PFSK-1 (cell line): ENCODE measurements at regions not wholly inside any gene's neighbourhood (a gene's known extent, or its start where the extent isn't known, plus 50 kb on each side); places are given as distances from the start of the nearest gene placed in this dataset.

Experiments used
- FOXP2 ChIP-seq: optimal IDR thresholded peaks from 2 replicates; pipeline ENCODE3; 2011; ENCODE audit warnings: borderline replicate concordance, control low read depth, inconsistent platforms; ENCODE audit not compliant: insufficient read depth; ENCODE audit errors: extremely low read length, extremely low read depth
- POLR2AphosphoS5 ChIP-seq: IDR thresholded peaks from 2 replicates; pipeline ENCODE4 v1.6.1; 2012; ENCODE audit warnings: low read depth, mild to moderate bottlenecking, control low read depth, low read length, moderate library complexity
- SIN3A ChIP-seq: IDR thresholded peaks from 2 replicates; pipeline ENCODE4 v1.6.1; 2012; ENCODE audit warnings: mild to moderate bottlenecking, low read length, moderate library complexity, borderline replicate concordance; ENCODE audit not compliant: insufficient read depth
- TAF1 ChIP-seq: IDR thresholded peaks from 2 replicates; pipeline ENCODE4 v1.6.1; 2012; ENCODE audit warnings: low read length, control low read depth, borderline replicate concordance; ENCODE audit not compliant: insufficient read depth
- TF ChIP-seq, protein P1 (sequence below), 2 experiments: IDR thresholded peaks; 2 replicates each; pipeline versions ENCODE4 v1.6.1 to v1.8.0; 2011 to 2012; ENCODE audit warnings: low read depth in 2 of 2, low read length in 2 of 2, control low read depth in 1 of 2, inconsistent platforms in 1 of 2, mild to moderate bottlenecking in 1 of 2, moderate library complexity in 1 of 2; ENCODE audit not compliant: insufficient read depth in 1 of 2

- no peak for TF ChIP-seq TAF1
- no peak for TF ChIP-seq SIN3A
- no peak for TF ChIP-seq POLR2AphosphoS5
- no peak for TF ChIP-seq FOXP2
- TF ChIP-seq, protein P1, sequence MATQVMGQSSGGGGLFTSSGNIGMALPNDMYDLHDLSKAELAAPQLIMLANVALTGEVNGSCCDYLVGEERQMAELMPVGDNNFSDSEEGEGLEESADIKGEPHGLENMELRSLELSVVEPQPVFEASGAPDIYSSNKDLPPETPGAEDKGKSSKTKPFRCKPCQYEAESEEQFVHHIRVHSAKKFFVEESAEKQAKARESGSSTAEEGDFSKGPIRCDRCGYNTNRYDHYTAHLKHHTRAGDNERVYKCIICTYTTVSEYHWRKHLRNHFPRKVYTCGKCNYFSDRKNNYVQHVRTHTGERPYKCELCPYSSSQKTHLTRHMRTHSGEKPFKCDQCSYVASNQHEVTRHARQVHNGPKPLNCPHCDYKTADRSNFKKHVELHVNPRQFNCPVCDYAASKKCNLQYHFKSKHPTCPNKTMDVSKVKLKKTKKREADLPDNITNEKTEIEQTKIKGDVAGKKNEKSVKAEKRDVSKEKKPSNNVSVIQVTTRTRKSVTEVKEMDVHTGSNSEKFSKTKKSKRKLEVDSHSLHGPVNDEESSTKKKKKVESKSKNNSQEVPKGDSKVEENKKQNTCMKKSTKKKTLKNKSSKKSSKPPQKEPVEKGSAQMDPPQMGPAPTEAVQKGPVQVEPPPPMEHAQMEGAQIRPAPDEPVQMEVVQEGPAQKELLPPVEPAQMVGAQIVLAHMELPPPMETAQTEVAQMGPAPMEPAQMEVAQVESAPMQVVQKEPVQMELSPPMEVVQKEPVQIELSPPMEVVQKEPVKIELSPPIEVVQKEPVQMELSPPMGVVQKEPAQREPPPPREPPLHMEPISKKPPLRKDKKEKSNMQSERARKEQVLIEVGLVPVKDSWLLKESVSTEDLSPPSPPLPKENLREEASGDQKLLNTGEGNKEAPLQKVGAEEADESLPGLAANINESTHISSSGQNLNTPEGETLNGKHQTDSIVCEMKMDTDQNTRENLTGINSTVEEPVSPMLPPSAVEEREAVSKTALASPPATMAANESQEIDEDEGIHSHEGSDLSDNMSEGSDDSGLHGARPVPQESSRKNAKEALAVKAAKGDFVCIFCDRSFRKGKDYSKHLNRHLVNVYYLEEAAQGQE (IDR thresholded peaks at IDR 0.05; ENCODE audit: insufficient read depth in 1 of 2, low read depth in 2 of 2, low read length in 2 of 2): no peak
Measured at GRCh38 chr10:89875557-89875956, 174.2 kb downstream of the KIF20B start.

- TF ChIP-seq POLR2AphosphoS5: no peak
Measured at GRCh38 chr10:89879121-89879520, 177.7 kb downstream of the KIF20B start.

DNA sequence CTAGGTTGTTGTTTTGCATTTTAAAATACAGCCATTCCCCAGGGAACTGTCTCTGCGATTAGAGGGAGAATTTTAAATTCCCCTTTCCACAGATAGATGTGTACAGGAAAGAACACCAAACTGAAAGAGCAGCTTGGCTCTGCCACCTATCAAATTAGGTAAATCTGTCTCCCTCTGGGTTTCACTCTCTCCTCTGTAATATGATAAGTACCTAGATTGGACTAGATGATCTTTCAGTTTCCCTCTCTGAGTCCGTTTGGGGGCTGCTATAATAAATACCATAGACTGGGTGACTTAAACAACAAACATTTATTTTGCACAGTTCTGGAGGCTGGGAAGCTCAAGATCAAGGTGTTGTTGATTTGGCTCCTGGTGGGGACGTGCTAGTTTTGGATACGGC, 186.0 kb downstream of the KIF20B start:
- no peak for TF ChIP-seq POLR2AphosphoS5

DNA sequence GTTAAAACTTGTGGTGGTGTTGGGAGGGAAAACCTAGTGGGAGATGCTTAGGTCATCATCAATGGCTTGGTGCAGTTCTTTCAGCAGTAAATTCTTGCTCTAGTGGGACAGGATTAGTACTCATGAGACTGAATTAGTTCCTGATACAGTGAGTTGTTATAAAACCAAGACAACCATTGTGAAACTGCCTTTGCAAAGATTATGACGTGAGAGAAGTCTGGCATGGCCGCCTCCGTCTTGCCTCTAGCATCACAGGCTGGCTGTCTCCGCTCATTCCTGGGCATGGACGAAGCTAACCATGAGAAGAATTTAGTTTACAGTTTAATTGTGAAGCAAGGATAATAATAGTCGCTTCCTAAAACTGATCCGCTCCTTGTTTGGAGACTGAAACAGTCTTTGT, 186.4 kb downstream of the KIF20B start:
- TF ChIP-seq TAF1: no peak
- no peak for TF ChIP-seq FOXP2
- TF ChIP-seq POLR2AphosphoS5: no peak
- TF ChIP-seq SIN3A: no peak
- TF ChIP-seq, protein P1 (IDR thresholded peaks at IDR 0.05; ENCODE audit: insufficient read depth in 1 of 2, low read depth in 2 of 2, low read length in 2 of 2): no peak

GRCh38 chr10:89888321-89889070, 187.1 kb downstream of the KIF20B start:
- TF ChIP-seq POLR2AphosphoS5: no peak
- TF ChIP-seq, protein P1 (IDR thresholded peaks at IDR 0.05; ENCODE audit: insufficient read depth in 1 of 2, low read depth in 2 of 2, low read length in 2 of 2): no peak
- no peak for TF ChIP-seq TAF1
- TF ChIP-seq SIN3A: no peak

- no peak for TF ChIP-seq TAF1
- TF ChIP-seq, protein P1 (IDR thresholded peaks at IDR 0.05; ENCODE audit: insufficient read depth in 1 of 2, low read depth in 2 of 2, low read length in 2 of 2): no peak
Measured at GRCh38 chr10:89889606-89890005, 188.2 kb downstream of the KIF20B start.
